GM18907 (cell line): ENCODE measurements at regions not wholly inside any gene's neighbourhood (a gene's known extent, or its start where the extent isn't known, plus 50 kb on each side); places are given as distances from the start of the nearest gene placed in this dataset.
"Not testable (repeated sequence)": the region's sequence is repeated elsewhere in the genome, so short reads cannot be mapped to it uniquely, and the experiment has no call there.

Experiments used
- ATAC-seq: cut with Tn5 transposase; IDR thresholded peaks from one replicate; pipeline ENCODE4 v1.9.1; 2021; ENCODE audit warnings: mild to moderate bottlenecking, moderate library complexity; ENCODE audit not compliant: unreplicated experiment

GRCh38 chr4:38373375-38373774 lies 290.6 kb upstream of the KLF3 start:
- ATAC-seq: no peak

GRCh38 chr4:38377195-38377594 lies 286.8 kb upstream of the KLF3 start:
- ATAC-seq: no peak

GRCh38 chr4:38378478-38378877 lies 285.5 kb upstream of the KLF3 start:
- ATAC-seq: no peak

DNA sequence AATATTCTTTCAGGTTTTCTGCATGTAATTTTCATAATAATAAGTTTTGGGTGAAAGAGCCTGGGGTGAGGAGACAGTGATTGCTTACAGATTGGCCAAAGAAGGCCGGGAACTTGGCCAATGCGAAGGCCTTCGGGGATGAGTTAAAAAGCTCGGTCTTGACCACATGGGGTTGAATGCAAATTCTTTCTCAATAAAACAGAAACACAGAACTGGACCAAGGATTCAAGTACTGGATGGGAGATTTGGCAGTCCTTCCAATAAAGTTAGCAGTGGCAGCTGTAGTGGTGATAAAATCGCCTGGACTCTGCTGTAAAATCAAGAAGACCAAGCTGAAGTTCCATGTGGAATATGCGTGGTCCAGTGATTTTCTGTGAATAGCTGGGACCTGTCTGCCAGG lies 282.2 kb upstream of the KLF3 start:
- ATAC-seq: no peak

- ATAC-seq: no peak
Measured at GRCh38 chr4:38382520-38382919, 281.5 kb upstream of the KLF3 start.

DNA sequence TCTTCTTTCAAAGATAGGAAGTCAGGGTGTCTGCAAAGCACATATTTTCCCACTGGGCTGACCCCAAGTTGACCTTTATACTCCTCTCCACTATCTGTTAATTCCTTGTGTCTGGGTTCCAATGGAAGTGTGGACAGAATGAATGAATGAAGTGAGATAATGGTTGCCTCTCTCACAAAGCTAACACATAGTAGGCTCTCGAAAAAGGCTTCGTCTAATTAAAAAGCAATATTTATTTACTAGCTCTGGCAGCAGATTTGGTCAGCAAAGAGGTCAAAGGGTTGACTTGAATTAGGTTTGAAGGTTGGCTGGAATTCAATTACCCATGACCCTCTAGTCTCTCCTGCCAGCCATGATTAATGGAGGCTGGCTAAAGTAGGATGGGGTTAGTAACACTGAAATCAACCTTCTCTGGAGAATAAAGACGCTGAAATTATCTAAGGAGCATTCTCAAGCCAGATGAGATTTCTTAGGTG lies 280.3 kb upstream of the KLF3 start:
- no peak for ATAC-seq

DNA sequence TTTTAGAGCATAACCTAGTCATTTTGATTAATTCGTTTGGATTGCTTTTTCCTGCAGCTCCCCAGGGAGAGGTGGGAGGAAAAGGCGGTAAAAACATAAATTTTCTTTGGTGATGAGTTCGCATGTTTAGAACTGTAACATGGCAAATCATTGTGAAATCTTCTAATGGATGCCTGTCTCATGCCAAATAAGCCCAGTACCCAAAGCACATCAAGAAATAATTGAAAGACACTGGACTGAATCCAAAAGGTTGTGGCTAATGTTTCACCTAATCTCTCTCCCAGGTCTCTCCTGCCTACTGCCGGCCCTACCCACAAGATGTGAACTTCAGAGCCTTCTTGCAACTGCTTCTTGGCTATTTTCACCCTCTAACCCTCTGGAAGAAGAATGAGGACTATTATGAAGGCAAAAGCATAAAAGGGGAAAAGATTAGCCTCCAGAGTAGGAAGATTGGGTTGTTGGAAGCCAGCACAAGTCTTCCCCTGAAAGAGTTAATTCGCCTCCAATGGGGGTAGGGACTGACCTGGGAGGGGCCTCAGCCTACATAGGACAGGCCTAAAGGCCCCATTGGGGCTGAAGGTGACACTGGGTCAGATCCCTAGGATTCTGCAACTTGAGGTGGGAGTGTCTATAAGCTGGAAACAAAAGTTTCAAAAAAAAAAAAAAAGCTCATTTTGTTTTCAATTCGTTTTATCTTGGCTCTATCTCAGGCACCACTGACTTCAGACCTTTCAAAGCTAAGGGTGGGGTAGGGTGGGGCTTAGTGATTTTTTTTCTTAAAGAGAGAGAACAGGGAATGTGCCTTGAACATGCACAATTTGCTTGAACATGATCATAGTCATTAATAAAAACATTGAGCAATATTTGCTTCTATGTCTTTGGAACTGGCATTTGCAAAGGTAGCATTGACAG lies 278.6 kb upstream of the KLF3 start:
- ATAC-seq: no peak

- no peak for ATAC-seq
Measured at GRCh38 chr4:38386005-38386551, 277.9 kb upstream of the KLF3 start.

DNA sequence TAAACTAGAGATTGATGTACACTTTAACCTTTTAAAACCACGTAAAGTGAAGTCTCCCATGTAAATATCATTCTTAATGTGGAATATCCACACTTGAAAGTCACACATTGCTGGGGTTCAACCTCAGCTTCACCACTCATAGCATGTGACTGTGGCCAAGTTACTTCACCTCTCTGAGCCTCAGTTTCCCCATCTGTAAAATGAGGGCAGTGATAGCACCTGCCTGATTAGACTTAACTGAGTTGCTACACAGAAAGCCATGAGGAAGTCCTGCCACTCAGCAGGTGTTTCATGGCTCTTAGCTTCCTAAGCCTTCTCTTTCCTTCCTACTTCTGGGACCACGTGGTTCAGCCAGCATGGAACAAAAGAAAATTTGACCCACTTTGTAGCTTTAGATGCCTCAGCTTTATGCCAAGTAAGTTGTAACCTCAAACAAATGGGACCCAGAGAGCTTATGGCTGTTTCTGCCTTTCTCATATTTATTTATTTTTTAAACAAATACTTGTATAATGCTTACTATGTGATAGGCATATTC lies 277.3 kb upstream of the KLF3 start:
- no peak for ATAC-seq

- ATAC-seq: no peak
Measured at GRCh38 chr4:38387348-38387747, 276.7 kb upstream of the KLF3 start.

DNA sequence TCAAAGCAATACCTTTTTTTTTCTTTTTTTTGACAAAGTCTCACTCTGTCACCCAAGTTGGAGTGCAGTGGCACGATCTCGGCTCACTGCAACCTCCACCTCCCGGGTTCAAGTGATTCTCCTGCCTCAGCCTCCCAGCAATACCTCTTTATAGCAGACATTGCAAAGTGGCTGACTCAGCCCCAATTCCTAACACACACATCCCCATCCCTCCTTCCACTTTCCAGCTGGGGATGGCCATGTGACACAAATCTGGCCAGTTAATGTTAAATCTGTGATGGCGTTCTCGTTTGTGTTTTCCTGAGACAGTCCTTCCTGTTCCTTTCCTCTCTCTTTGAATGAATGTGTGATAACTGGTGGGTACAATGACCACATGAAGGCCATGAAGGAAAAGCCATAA lies 276.2 kb upstream of the KLF3 start:
- ATAC-seq: no peak

DNA sequence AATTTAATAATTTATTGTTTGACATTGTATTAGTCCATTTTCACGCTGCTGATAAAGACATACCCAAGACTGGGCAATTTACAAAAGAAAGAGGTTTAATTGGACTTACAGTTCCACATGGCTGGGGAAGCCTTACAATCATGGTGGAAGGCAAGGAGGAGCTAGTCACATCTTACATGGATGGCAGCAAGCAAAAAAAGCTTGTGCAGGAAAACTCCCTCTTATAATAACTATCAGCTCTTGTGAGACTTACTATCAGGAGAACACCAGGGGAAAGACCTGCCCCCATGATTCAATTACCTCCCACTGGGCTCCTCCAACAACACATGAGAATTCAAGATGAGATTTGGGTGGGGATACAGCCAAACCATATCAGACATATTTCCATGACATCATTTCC lies 275.1 kb upstream of the KLF3 start:
- not testable (repeated sequence) for ATAC-seq

DNA sequence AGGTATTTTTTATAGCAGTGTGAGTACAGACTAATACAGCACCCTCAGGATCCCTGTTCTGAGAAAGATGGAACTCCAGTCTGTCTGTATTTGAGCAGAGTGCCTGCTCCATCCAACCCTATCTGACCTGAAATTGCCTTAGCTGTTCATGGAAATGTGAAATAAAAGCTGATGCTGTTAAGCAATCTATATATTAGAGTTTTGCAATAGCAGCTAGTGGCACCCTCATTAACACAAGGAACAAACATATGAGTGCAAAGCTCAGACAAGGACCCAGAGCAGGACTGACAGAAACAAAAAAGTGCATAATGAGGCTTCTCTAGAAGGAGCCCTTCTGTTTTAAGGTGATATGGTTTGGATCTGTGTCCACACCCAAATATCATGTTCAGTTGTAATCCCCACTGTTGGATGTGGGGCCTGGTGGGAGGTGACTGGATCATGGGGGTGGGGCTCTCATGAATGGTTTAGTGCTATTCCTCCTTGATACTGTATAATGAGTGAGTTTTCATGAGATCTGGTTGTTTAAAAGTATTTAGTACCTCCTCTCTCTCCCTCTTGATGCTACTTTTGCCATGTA lies 272.9 kb upstream of the KLF3 start:
- no peak for ATAC-seq

- ATAC-seq: no peak
Measured at GRCh38 chr4:38392223-38392855, 271.7 kb upstream of the KLF3 start.

DNA sequence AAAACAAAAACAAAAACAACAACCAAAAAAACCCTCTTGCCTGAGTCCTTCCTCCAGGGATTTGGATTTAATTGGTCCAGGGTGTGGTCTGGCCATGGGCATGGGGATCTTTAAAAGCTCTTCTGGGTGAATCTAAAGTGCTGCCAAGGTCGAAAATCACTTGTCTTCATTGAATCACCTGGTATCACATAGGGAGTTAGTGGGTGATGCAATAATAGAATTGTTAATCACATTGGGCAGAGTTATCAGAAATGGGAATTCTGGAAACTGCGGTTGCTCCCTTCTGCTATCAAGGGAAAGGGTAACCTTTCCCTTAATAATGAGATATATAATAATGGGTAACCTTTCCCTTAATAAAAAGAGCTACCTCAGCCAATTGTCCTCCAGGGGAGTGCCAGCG lies 267.9 kb upstream of the KLF3 start:
- no peak for ATAC-seq

DNA sequence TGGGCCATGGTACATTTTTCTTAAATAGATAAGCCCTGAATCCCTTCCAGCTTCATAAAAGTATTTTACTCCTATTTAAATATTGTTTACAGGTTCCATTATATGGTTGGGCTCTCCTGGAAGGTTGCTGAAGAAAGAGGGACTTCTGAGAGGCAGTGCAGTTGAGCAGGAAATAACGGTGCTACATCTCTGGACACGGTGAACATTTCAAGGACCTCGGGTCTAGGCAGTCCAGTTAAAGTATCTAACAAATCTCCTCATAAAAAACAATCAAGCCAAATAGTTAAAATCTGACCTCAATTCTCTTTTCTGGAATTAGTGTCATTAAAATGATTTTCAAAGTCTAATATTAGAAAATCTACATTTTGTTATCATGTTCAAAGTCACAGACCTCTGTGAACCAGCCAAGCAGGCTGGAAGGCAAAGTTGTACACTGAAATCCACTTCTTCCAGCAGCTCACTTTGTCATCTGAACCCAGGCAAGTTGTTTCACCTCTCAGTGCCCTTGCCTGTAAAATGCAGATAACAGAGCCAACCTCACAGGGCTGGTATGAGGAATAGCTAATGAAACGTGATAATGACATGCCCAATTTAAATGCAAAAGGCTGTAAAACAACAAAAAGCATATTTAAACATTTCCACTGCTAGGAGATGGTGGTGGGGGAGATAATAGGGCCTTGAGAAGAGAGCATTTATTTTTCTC lies 267.0 kb upstream of the KLF3 start:
- no peak for ATAC-seq

- ATAC-seq: no peak
Measured at GRCh38 chr4:38400946-38401345, 263.1 kb upstream of the KLF3 start.

- ATAC-seq: no peak
Measured at GRCh38 chr4:38406243-38406642, 257.8 kb upstream of the KLF3 start.

DNA sequence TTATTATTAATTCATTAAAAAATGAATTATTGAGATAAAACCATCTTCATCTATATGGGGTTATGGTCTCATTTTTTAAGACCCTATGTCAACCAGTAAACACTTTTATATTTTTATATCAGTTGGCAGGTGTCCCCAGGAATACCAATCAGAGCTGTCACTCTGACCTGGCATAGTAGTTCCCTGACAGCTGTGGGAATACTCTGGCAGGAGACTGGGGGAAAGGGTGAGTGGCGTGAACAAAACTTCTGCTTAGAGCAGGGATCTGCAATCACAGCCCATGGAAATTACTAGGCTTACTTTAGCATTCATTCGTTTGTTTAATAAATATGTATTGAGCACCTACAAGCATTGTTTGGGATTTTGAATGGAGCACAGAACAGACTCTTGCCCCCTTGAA lies 254.1 kb upstream of the KLF3 start:
- no peak for ATAC-seq

- no peak for ATAC-seq
Measured at GRCh38 chr4:38411092-38411491, 252.9 kb upstream of the KLF3 start.
